K562 (cell line): ENCODE measurements at regions not wholly inside any gene's neighbourhood (a gene's known extent, or its start where the extent isn't known, plus 50 kb on each side); places are given as distances from the start of the nearest gene placed in this dataset.

Experiments used
- ATAC-seq: fragments of 200-7000 bp; cut with Tn5 transposase; 3 replicates; pipeline ENCODE4 v1.9.1; 2020; ENCODE audit warnings: moderate library complexity
- BruUV-seq: library from RNA; stranded (reverse); fragments of 400-500 nt; replicated peaks from 2 replicates; lab custom pipeline; 2021; lab: Mats Ljungman, UMichigan
- CTCF ChIA-PET: fragments of 300-600 bp; formaldehyde crosslinking; extraction: SDS; loops from one replicate; lab custom pipeline; 2021; ENCODE audit warnings: low intra/inter-chr PET ratio; lab: Yijun Ruan, JAX
- POLR2A ChIA-PET: fragments of 300-600, 350-650 bp; sonication (Branson Sonifier 250); formaldehyde crosslinking; extraction: SDS; loops from one replicate; lab custom pipeline; 2021; ENCODE audit warnings: antibody characterized with exemption, inconsistent platforms; lab: Yijun Ruan, JAX
- DNase-seq, 4 experiments: peaks; one replicate each; pipeline versions ENCODE4 v3.0.0 to v3.0.0-alpha.2; 2011 to 2018; ENCODE audit warnings: low spot score in 3 of 4, mixed read lengths in 3 of 4; ENCODE audit errors: extremely low read depth in 1 of 4
- FAIRE-seq: peaks from 2 replicates; lab custom pipeline; 2011; peaks lifted over from hg19 to GRCh38; lab: Jason Lieb, UNC
- H2AFZ ChIP-seq: 2 replicates; pipeline ENCODE4 v1.6.0; 2011; ENCODE audit warnings: low read depth, low read length, control low read depth, inconsistent platforms
- H3K27ac ChIP-seq: fragments of 200-600 bp; 3 replicates; pipeline ENCODE4 v1.8.0; 2011; ENCODE audit warnings: low read depth, mild to moderate bottlenecking, control low read depth, inconsistent platforms, low read length, moderate library complexity, mixed read lengths; ENCODE audit errors: extremely low read depth
- H3K27me3 ChIP-seq, 2 experiments: fragments of 300-600 bp in 1 of 2; 2 replicates in 1 of 2; 3 replicates in 1 of 2; pipeline versions ENCODE4 v1.6.0 to v1.8.0; 2011; ENCODE audit warnings: inconsistent platforms in 2 of 2, low read length in 2 of 2, mild to moderate bottlenecking in 1 of 2, mixed read lengths in 1 of 2, moderate library complexity in 1 of 2; ENCODE audit not compliant: control insufficient read depth in 2 of 2, insufficient read depth in 2 of 2
- H3K36me3 ChIP-seq: fragments of 300-600 bp; 3 replicates; pipeline ENCODE4 v1.8.0; 2011; ENCODE audit warnings: mild to moderate bottlenecking, low read length, inconsistent platforms; ENCODE audit not compliant: control insufficient read depth, insufficient read depth
- H3K4me1 ChIP-seq, 2 experiments: fragments of 200-600 bp in 1 of 2; replicated peaks in 1 of 2; 2 replicates in 1 of 2; 3 replicates in 1 of 2; pipeline versions ENCODE4 v1.5.1 to v1.8.0; 2011; ENCODE audit warnings: inconsistent platforms in 2 of 2, low read length in 2 of 2, mild to moderate bottlenecking in 1 of 2, mixed read lengths in 1 of 2, moderate library complexity in 1 of 2; ENCODE audit not compliant: control insufficient read depth in 2 of 2, insufficient read depth in 2 of 2
- H3K4me2 ChIP-seq: 2 replicates; pipeline ENCODE4 v1.6.1; 2011; ENCODE audit warnings: low read length, control low read depth, inconsistent platforms, mixed read lengths; ENCODE audit not compliant: insufficient read depth
- H3K4me3 ChIP-seq: fragments of 200-600 bp; sonication (generic), shearing (Covaris generic); 2 replicates; pipeline ENCODE4 v1.5.1; 2016; ENCODE audit warnings: control low read depth, inconsistent platforms
- H3K79me2 ChIP-seq: fragments of 200-600 bp; 3 replicates; pipeline ENCODE4 v1.8.0; 2011; ENCODE audit warnings: low read length, inconsistent platforms; ENCODE audit not compliant: control insufficient read depth, insufficient read depth
- H3K9ac ChIP-seq, 2 experiments: 2 replicates each; pipeline versions ENCODE4 v1.6.0 to v1.6.1; 2011; ENCODE audit warnings: low read depth in 2 of 2, low read length in 2 of 2, control low read depth in 1 of 2, inconsistent platforms in 1 of 2, mild to moderate bottlenecking in 1 of 2, mixed read lengths in 1 of 2; ENCODE audit not compliant: insufficient read depth in 1 of 2
- H3K9me1 ChIP-seq: one replicate; pipeline ENCODE4 v1.6.0; 2011; ENCODE audit warnings: inconsistent platforms, mild to moderate bottlenecking, low read length, moderate library complexity; ENCODE audit not compliant: control insufficient read depth, insufficient read depth
- H3K9me3 ChIP-seq: replicated peaks from 2 replicates; pipeline ENCODE4 v1.5.1; 2011; ENCODE audit warnings: low read depth, low read length, inconsistent platforms; ENCODE audit not compliant: control insufficient read depth, insufficient read depth
- H4K20me1 ChIP-seq: replicated peaks from 2 replicates; pipeline ENCODE4 v1.6.1; 2011; ENCODE audit warnings: low read length, inconsistent platforms, mixed read lengths; ENCODE audit not compliant: control insufficient read depth, insufficient read depth
- KLF1 ChIP-seq: fragments of 450-650 bp; IDR thresholded peaks from 2 replicates; pipeline ENCODE4 v1.6.1; 2016; ENCODE audit warnings: missing genetic modification characterization, missing compliant biosample characterization
- MBD2 ChIP-seq: sonication (generic); IDR thresholded peaks from 2 replicates; pipeline ENCODE4 v1.6.1; 2016; ENCODE audit warnings: low read depth, borderline replicate concordance
- NONO ChIP-seq, 2 experiments: fragments of 200-400 bp in 1 of 2; fragments of 450-650 bp in 1 of 2; formaldehyde crosslinking in 1 of 2; IDR thresholded peaks; 2 replicates each; pipeline ENCODE4 v1.6.1; 2017; ENCODE audit warnings: low read depth in 2 of 2, mild to moderate bottlenecking in 2 of 2, moderate library complexity in 2 of 2, low read length in 1 of 2
- SAFB ChIP-seq: fragments of 200-400 bp; formaldehyde crosslinking; IDR thresholded peaks from 2 replicates; pipeline ENCODE4 v1.6.1; 2017; ENCODE audit warnings: low read depth, low read length, borderline replicate concordance
- SRF ChIP-seq, 2 experiments: fragments of 250-450, 450-650 bp in 1 of 2; sonication (Bioruptor Pico) in 1 of 2; sonication (generic) in 1 of 2; formaldehyde crosslinking; IDR thresholded peaks; 2 replicates each; pipeline versions ENCODE4 v1.5.0 to v1.5.1; 2020 to 2022; ENCODE audit warnings: mild to moderate bottlenecking in 1 of 2, missing genetic modification reagents in 1 of 2
- TAF1 ChIP-seq: IDR thresholded peaks from 2 replicates; pipeline ENCODE4 v1.6.1; 2011; ENCODE audit warnings: mild to moderate bottlenecking, low read length, moderate library complexity; ENCODE audit not compliant: insufficient read depth, control insufficient read depth, severe bottlenecking; ENCODE audit errors: extremely low read depth
- ZNF184 ChIP-seq: sonication (generic); formaldehyde crosslinking; IDR thresholded peaks from 2 replicates; pipeline ENCODE4 v1.5.0; 2020; ENCODE audit warnings: missing genetic modification reagents
- ZNF217 ChIP-seq: sonication (generic); formaldehyde crosslinking; IDR thresholded peaks from 2 replicates; pipeline ENCODE4 v1.8.0; 2022; ENCODE audit warnings: mild to moderate bottlenecking, missing genetic modification reagents
- ZNF263 ChIP-seq: sonication (generic); formaldehyde crosslinking; IDR thresholded peaks from 2 replicates; pipeline ENCODE4 v1.8.0; 2022; ENCODE audit warnings: mild to moderate bottlenecking, missing genetic modification reagents, borderline replicate concordance
- ZNF507 ChIP-seq: conservative IDR thresholded peaks from 2 replicates; pipeline ENCODE4 v1.6.1; 2017; ENCODE audit warnings: missing genetic modification characterization, missing compliant biosample characterization
- WGBS: fragments of 100-300 bp; shearing (Covaris generic); methylation state at CpG from one replicate; pipeline ENCODE4 v1.1.6; 2016; ENCODE audit warnings: low coverage, mixed read lengths; ENCODE audit not compliant: insufficient coverage; ENCODE audit errors: missing lambda C conversion rate; 5-methylcytosine and 5-hydroxymethylcytosine counted together
- in situ Hi-C: fragments of 300-500 bp; cut with MboI; formaldehyde crosslinking; loops from 4 replicates; pipeline ENCODE4 v1.15.0; 2018; ENCODE audit warnings: inconsistent platforms, mixed read lengths
- intact Hi-C: fragments of 100-400 bp; cut with micrococcal nuclease; formaldehyde crosslinking; loops from 2 replicates; pipeline ENCODE4 v1.14.2; 2022
- TF ChIP-seq, protein P1 (sequence below): fragments of 250-450 bp; sonication (Bioruptor Pico); IDR thresholded peaks from 2 replicates; pipeline ENCODE4 v1.8.0; 2022; ENCODE audit warnings: moderate library complexity, mild to moderate bottlenecking, inconsistent platforms
- TF ChIP-seq, protein P2 (sequence below): fragments of 250-450 bp; sonication (Bioruptor Pico); IDR thresholded peaks from 2 replicates; pipeline ENCODE4 v1.4.0; 2020

DNA sequence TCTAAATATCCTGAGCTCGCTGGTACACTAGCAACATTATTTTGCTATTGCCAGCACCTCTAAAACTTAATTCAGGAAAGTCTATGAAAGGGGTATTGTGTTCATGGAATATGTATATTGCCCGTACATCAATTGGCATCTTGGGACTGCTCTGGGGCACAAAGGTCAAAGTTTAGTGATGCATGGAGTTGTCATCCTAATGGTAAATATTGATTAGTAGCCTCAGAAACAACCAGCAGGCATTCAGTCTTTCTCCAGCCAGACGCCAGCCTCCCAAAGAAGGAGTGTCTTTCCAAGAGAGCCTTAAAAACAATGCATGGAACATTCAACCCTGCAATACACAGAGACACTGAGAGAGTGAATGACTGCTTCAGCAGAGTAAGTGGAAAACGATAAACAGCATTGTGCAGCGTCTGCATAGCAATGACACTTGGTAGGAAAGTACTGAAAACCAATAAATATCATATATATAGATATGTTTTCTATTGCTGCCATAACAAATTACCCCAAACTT, 377.3 kb downstream of the SHQ1 start:
- TF ChIP-seq, protein P1, sequence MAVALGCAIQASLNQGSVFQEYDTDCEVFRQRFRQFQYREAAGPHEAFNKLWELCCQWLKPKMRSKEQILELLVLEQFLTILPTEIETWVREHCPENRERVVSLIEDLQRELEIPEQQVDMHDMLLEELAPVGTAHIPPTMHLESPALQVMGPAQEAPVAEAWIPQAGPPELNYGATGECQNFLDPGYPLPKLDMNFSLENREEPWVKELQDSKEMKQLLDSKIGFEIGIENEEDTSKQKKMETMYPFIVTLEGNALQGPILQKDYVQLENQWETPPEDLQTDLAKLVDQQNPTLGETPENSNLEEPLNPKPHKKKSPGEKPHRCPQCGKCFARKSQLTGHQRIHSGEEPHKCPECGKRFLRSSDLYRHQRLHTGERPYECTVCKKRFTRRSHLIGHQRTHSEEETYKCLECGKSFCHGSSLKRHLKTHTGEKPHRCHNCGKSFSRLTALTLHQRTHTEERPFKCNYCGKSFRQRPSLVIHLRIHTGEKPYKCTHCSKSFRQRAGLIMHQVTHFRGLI (CRISPR knock-in tag): no peak
- TF ChIP-seq KLF1 (tag) (no peak), TAF1 (no peak)
- no peak for ATAC-seq
- POLR2A ChIA-PET: interaction anchor here (1.3 kb wide), 1 partner anchor 11 kb away, joined by 3 read pairs; no protein-coding TSS in a partner anchor
- H2AFZ ChIP-seq: no peak overlapping the region
- no peaks in the 10 kb centered on the region for H3K79me2 ChIP-seq
- no peak overlapping the region for H3K4me3 ChIP-seq
- no peaks in the 10 kb centered on the region for H4K20me1 ChIP-seq
- no peak overlapping the region for H3K27ac ChIP-seq
- in situ Hi-C loops (no loop called here), intact Hi-C loops (no loop called here)
- no peak for DNase-seq
- CTCF ChIA-PET: no interaction called here
- FAIRE-seq: no peak
- BruUV-seq: no TSS peak
- no peaks in the 10 kb centered on the region for H3K9me3 ChIP-seq
- WGBS: 63% methylated on average over 5 of the region's 5 CpGs
- no peaks in the 10 kb centered on the region for H3K27me3 ChIP-seq
- H3K4me2 ChIP-seq: no peak overlapping the region
- H3K4me1 ChIP-seq: peaks cover 0 to 9% of the 10 kb centered on the region in 2 experiments; a peak in 1 of 5 replicates
- no peaks in the 10 kb centered on the region for H3K9me1 ChIP-seq
- H3K36me3 ChIP-seq: no peaks in the 10 kb centered on the region
- H3K9ac ChIP-seq: no peak overlapping the region

GRCh38 chr3:72465853-72466252, 382.4 kb downstream of the SHQ1 start:
- no peak overlapping the region for H3K9ac ChIP-seq
- no peaks in the 10 kb centered on the region for H3K9me3 ChIP-seq
- ChIA-PET CTCF (no interaction called here), POLR2A (no interaction called here)
- no peak overlapping the region for H3K27ac ChIP-seq
- in situ Hi-C loops (no loop called here), intact Hi-C loops (no loop called here)
- H3K4me3 ChIP-seq: no peak overlapping the region
- FAIRE-seq (no peak), DNase-seq (no peak), ATAC-seq (no peak)
- H3K79me2 ChIP-seq: no peaks in the 10 kb centered on the region
- H2AFZ ChIP-seq: no peak overlapping the region
- no peaks in the 10 kb centered on the region for H3K27me3 ChIP-seq
- H4K20me1 ChIP-seq: no peaks in the 10 kb centered on the region
- H3K4me2 ChIP-seq: no peak overlapping the region
- BruUV-seq: no TSS peak
- 8% methylated on average over 2 of the region's 2 CpGs for WGBS
- H3K4me1 ChIP-seq: peaks cover 0 to 10% of the 10 kb centered on the region in 2 experiments; a peak in 3 of 5 replicates
- H3K36me3 ChIP-seq: no peaks in the 10 kb centered on the region
- no peaks in the 10 kb centered on the region for H3K9me1 ChIP-seq
- TF ChIP-seq ZNF217 (CRISPR knock-in tag) (no peak), MBD2 (no peak), SAFB (no peak), ZNF184 (no peak), SRF (CRISPR knock-in tag; IDR thresholded peaks at IDR 0.05) (no peak), ZNF507 (tag) (no peak), NONO (IDR thresholded peaks at IDR 0.05; ENCODE audit: low read depth in 2 of 2, low read length in 1 of 2) (no peak), ZNF263 (CRISPR knock-in tag) (no peak)
- TF ChIP-seq, protein P1 (CRISPR knock-in tag): no peak
- TF ChIP-seq, protein P2, sequence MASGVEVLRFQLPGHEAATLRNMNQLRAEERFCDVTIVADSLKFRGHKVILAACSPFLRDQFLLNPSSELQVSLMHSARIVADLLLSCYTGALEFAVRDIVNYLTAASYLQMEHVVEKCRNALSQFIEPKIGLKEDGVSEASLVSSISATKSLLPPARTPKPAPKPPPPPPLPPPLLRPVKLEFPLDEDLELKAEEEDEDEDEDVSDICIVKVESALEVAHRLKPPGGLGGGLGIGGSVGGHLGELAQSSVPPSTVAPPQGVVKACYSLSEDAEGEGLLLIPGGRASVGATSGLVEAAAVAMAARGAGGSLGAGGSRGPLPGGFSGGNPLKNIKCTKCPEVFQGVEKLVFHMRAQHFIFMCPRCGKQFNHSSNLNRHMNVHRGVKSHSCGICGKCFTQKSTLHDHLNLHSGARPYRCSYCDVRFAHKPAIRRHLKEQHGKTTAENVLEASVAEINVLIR: no peak
